Panc1 (cell line): ENCODE measurements at regions not wholly inside any gene's neighbourhood (a gene's known extent, or its start where the extent isn't known, plus 50 kb on each side); places are given as distances from the start of the nearest gene placed in this dataset.
A peak's percentile ranks its signal among the peaks of the same experiment; 100 is the strongest.

Experiments
- ATAC-seq: fragments of 200-7000 bp; cut with Tn5 transposase; 2 replicates; pipeline ENCODE4 v1.9.1; 2020; ENCODE audit warnings: mild to moderate bottlenecking, moderate library complexity
- BruUV-seq: library from RNA; stranded (reverse); fragments of 400-500 nt; replicated peaks from 2 replicates; lab custom pipeline; 2021; lab: Mats Ljungman, UMichigan
- CTCF ChIA-PET: fragments of 300-600 bp; sonication (Branson Sonifier 250); formaldehyde crosslinking; loops from one replicate; lab custom pipeline; 2022; ENCODE audit warnings: antibody characterized with exemption; lab: Charles Lee
- POLR2A ChIA-PET: fragments of 300-600 bp; sonication (Branson Sonifier 250); formaldehyde crosslinking; loops from one replicate; lab custom pipeline; 2022; ENCODE audit warnings: antibody characterized with exemption; lab: Charles Lee
- DNase-seq: peaks from one replicate; pipeline ENCODE4 v3.0.0-alpha.2; 2010; ENCODE audit warnings: low read depth, low spot score
- H3K27ac ChIP-seq: 2 replicates; pipeline ENCODE4 v1.5.1; 2011; ENCODE audit warnings: mild to moderate bottlenecking, low read length, inconsistent platforms
- H3K27me3 ChIP-seq: fragments of 200-500 bp; sonication (Bioruptor generic); 2 replicates; pipeline ENCODE4 v1.6.0; 2014; ENCODE audit warnings: low read length, inconsistent platforms; ENCODE audit not compliant: control insufficient read depth, insufficient read depth
- H3K36me3 ChIP-seq: fragments of 200-500 bp; sonication (Bioruptor generic); 2 replicates; pipeline ENCODE4 v1.5.1; 2014; ENCODE audit warnings: inconsistent platforms, mild to moderate bottlenecking, low read length, moderate library complexity; ENCODE audit not compliant: control insufficient read depth, insufficient read depth
- H3K4me1 ChIP-seq: 2 replicates; pipeline ENCODE4 v1.5.1; 2011; ENCODE audit warnings: inconsistent platforms, mild to moderate bottlenecking, low read length, moderate library complexity; ENCODE audit not compliant: control insufficient read depth, insufficient read depth
- H3K4me3 ChIP-seq, 2 experiments: 2 replicates each; pipeline ENCODE4 v1.5.1; 2011 to 2012; ENCODE audit warnings: low read depth in 2 of 2, low read length in 2 of 2, mild to moderate bottlenecking in 2 of 2, inconsistent platforms in 1 of 2, moderate library complexity in 1 of 2
- H3K9me3 ChIP-seq: fragments of 200-500 bp; sonication (Bioruptor generic); 2 replicates; pipeline ENCODE4 v1.5.1; 2014; ENCODE audit warnings: low read depth, mild to moderate bottlenecking, inconsistent platforms, low read length, moderate library complexity; ENCODE audit not compliant: control insufficient read depth, insufficient read depth
- POLR2AphosphoS5 ChIP-seq: IDR thresholded peaks from 2 replicates; pipeline ENCODE4 v1.6.1; 2012; ENCODE audit warnings: mild to moderate bottlenecking, low read depth, low read length, moderate library complexity
- SIN3A ChIP-seq: IDR thresholded peaks from 2 replicates; pipeline ENCODE4 v1.6.1; 2012; ENCODE audit warnings: low read depth, mild to moderate bottlenecking, low read length, moderate library complexity, borderline replicate concordance; ENCODE audit not compliant: insufficient read depth
- TCF7L2 ChIP-seq: IDR thresholded peaks from 2 replicates; pipeline ENCODE4 v1.6.1; 2011; ENCODE audit warnings: mild to moderate bottlenecking, low read depth, low read length, inconsistent platforms
- in situ Hi-C: cut with HindIII; loops from 2 replicates; pipeline ENCODE4 v1.10.0; 2016; ENCODE audit warnings: low sequenced_read_pairs, low pct_unique_long_range_greater_than_20kb
- intact Hi-C: fragments of 100-400 bp; cut with micrococcal nuclease; formaldehyde crosslinking; loops from one replicate; pipeline ENCODE4 v1.10.0; 2022; ENCODE audit not compliant: unreplicated experiment
- TF ChIP-seq, protein P1 (sequence below), 2 experiments: IDR thresholded peaks; 2 replicates each; pipeline ENCODE4 v1.6.1; 2011 to 2012; ENCODE audit warnings: low read depth in 2 of 2, control low read depth in 1 of 2, low read length in 1 of 2, mild to moderate bottlenecking in 1 of 2, moderate library complexity in 1 of 2; ENCODE audit not compliant: insufficient read depth in 1 of 2
- TF ChIP-seq, protein P2 (sequence below): fragments of 450-650 bp; IDR thresholded peaks from 2 replicates; pipeline ENCODE4 v1.5.1; 2017; ENCODE audit warnings: mild to moderate bottlenecking

DNA sequence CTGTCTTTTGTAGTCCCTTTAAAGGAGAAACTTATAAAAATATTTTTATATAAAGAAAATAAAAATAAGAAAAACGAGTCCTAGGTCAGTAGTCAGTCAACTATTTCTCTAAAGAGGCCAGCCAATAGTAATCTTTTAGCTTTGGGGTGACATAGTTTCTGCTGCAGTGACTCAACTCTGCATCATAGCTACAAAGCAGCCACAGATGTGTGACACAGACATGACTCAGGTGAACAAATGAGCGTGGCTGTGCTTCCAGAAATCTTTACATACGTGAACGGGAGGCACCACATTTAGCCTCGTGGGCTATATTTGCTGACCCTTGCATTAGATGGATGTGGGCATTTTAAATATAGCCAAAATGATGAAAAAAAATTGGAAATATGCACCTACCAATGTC lies 1862.5 kb upstream of the TENM3 start:
- POLR2A ChIA-PET: no interaction called here
- intact Hi-C loops (no loop called here), in situ Hi-C loops (no loop called here)
- H3K27me3 ChIP-seq: no peaks in the 10 kb centered on the region
- no peak for ATAC-seq
- H3K36me3 ChIP-seq: no peaks in the 10 kb centered on the region
- no peak overlapping the region for H3K27ac ChIP-seq
- BruUV-seq: no TSS peak
- TF ChIP-seq TCF7L2: no peak
- TF ChIP-seq, protein P1, sequence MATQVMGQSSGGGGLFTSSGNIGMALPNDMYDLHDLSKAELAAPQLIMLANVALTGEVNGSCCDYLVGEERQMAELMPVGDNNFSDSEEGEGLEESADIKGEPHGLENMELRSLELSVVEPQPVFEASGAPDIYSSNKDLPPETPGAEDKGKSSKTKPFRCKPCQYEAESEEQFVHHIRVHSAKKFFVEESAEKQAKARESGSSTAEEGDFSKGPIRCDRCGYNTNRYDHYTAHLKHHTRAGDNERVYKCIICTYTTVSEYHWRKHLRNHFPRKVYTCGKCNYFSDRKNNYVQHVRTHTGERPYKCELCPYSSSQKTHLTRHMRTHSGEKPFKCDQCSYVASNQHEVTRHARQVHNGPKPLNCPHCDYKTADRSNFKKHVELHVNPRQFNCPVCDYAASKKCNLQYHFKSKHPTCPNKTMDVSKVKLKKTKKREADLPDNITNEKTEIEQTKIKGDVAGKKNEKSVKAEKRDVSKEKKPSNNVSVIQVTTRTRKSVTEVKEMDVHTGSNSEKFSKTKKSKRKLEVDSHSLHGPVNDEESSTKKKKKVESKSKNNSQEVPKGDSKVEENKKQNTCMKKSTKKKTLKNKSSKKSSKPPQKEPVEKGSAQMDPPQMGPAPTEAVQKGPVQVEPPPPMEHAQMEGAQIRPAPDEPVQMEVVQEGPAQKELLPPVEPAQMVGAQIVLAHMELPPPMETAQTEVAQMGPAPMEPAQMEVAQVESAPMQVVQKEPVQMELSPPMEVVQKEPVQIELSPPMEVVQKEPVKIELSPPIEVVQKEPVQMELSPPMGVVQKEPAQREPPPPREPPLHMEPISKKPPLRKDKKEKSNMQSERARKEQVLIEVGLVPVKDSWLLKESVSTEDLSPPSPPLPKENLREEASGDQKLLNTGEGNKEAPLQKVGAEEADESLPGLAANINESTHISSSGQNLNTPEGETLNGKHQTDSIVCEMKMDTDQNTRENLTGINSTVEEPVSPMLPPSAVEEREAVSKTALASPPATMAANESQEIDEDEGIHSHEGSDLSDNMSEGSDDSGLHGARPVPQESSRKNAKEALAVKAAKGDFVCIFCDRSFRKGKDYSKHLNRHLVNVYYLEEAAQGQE (IDR thresholded peaks at IDR 0.05; ENCODE audit: insufficient read depth in 1 of 2, low read depth in 2 of 2, low read length in 1 of 2): no peak
- TF ChIP-seq POLR2AphosphoS5: no peak
- TF ChIP-seq SIN3A: no peak
- peak; percentile 22 for DNase-seq
- no peaks in the 10 kb centered on the region for H3K9me3 ChIP-seq
- H3K4me1 ChIP-seq: no peaks in the 10 kb centered on the region
- CTCF ChIA-PET: no interaction called here
- H3K4me3 ChIP-seq: no peak overlapping the region

DNA sequence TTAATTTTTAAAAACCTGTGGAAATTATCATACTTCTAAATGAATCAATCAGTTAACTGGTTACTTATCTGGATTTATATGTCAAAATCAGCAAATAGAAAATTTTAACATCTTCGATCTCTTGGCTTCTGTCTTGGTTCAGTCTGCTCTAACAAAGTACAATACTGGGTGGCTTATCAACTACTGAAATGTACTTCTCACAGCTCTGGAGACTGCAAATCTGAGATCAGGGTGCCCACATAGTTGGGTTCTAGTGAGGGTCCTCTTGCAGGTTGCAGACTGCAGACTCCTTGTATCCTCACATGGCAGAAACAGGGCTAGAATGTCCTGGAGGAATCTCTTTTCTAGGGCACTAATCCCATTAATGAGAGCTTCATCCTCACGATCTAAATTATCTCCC lies 1851.6 kb upstream of the TENM3 start:
- ChIA-PET POLR2A (no interaction called here), CTCF (no interaction called here)
- no peaks in the 10 kb centered on the region for H3K36me3 ChIP-seq
- in situ Hi-C loops: no loop called here
- H3K9me3 ChIP-seq: no peaks in the 10 kb centered on the region
- H3K4me1 ChIP-seq: no peaks in the 10 kb centered on the region
- no peak for TF ChIP-seq POLR2AphosphoS5
- TF ChIP-seq TCF7L2: no peak
- TF ChIP-seq, protein P1 (IDR thresholded peaks at IDR 0.05; ENCODE audit: insufficient read depth in 1 of 2, low read depth in 2 of 2, low read length in 1 of 2): no peak
- TF ChIP-seq, protein P2, sequence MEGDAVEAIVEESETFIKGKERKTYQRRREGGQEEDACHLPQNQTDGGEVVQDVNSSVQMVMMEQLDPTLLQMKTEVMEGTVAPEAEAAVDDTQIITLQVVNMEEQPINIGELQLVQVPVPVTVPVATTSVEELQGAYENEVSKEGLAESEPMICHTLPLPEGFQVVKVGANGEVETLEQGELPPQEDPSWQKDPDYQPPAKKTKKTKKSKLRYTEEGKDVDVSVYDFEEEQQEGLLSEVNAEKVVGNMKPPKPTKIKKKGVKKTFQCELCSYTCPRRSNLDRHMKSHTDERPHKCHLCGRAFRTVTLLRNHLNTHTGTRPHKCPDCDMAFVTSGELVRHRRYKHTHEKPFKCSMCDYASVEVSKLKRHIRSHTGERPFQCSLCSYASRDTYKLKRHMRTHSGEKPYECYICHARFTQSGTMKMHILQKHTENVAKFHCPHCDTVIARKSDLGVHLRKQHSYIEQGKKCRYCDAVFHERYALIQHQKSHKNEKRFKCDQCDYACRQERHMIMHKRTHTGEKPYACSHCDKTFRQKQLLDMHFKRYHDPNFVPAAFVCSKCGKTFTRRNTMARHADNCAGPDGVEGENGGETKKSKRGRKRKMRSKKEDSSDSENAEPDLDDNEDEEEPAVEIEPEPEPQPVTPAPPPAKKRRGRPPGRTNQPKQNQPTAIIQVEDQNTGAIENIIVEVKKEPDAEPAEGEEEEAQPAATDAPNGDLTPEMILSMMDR: no peak
- TF ChIP-seq SIN3A: no peak
- H3K27me3 ChIP-seq: no peaks in the 10 kb centered on the region
- BruUV-seq: no TSS peak
- intact Hi-C loops: no loop called here
- DNase-seq (no peak), ATAC-seq (no peak)
- no peak overlapping the region for H3K4me3 ChIP-seq
- no peak overlapping the region for H3K27ac ChIP-seq
